ENCODE measurements at regions not wholly inside any gene's neighbourhood (a gene's known extent, or its start where the extent isn't known, plus 50 kb on each side); places are given as distances from the start of the nearest gene placed in this dataset.
"Not testable (repeated sequence)": the region's sequence is repeated elsewhere in the genome, so short reads cannot be mapped to it uniquely, and the experiment has no call there.

DNA sequence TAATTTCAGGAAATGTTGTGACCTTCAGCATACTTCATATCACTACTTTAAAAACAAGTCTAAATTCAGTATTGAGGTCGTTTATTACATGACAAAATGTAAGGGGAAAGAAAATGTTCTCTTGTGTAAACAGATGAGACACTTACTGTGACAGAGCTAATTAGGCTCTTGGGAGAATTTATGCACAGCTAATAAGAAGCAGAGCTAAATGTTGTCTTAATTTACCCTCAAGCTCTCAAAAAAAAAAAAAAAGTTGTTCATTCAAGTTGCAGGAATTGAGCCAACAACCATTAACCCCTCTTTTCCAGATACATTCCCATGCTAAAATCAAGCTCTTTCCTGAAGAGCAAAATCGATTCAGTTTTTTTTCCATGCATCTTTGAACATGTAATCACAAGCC is 1419.4 kb downstream of the FSCB start:
- POLR2A ChIA-PET: no interaction called here
- H3K9me3 ChIP-seq (ENCODE audit: control insufficient read depth, insufficient read depth, low read depth, low read length): no peaks in the 10 kb centered on the region

DNA sequence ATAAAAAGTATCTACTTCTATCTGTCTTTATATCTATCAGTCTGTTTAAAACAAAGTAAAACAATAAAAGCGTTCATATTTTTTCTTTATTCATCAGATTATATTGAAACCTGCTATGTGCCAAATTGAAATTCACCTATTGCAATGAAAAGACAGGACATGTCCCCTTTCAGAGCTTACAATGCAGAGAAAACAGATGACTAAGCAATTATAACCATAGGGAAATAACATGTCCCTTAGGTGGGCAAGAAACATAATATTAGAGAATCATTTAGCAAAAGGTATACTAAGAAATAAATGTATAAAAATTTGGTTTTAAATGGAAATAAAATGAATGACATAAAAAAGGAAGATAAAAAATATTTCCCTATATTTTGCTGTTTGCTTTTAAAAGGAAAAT is 1421.3 kb downstream of the FSCB start:
- H3K36me3 ChIP-seq (ENCODE audit: control insufficient read depth in 2 of 2, insufficient read depth in 1 of 2, low read length in 2 of 2): no peaks in the 10 kb centered on the region
- POLR2A ChIA-PET: no interaction called here
- H3K4me3 ChIP-seq (ENCODE audit: low read depth, low read length): no peak overlapping the region
- TF ChIP-seq ZNF335 (tag by site-specific recombination; conservative IDR thresholded peaks at IDR 0.05) (no peak), SETDB1 (IDR thresholded peaks at IDR 0.05; ENCODE audit: insufficient read length, low read length) (no peak), MYNN (tag by site-specific recombination; IDR thresholded peaks at IDR 0.05; ENCODE audit: borderline replicate concordance) (no peak), ZNF623 (tag by site-specific recombination; IDR thresholded peaks at IDR 0.05) (no peak), ZNF549 (tag by site-specific recombination; IDR thresholded peaks at IDR 0.05) (no peak), ZSCAN16 (tag by site-specific recombination; IDR thresholded peaks at IDR 0.05) (no peak), OSR2 (tag by site-specific recombination; IDR thresholded peaks at IDR 0.05) (no peak), PRDM1 (tag by site-specific recombination; IDR thresholded peaks at IDR 0.05) (no peak)
- TF ChIP-seq, protein P1, sequence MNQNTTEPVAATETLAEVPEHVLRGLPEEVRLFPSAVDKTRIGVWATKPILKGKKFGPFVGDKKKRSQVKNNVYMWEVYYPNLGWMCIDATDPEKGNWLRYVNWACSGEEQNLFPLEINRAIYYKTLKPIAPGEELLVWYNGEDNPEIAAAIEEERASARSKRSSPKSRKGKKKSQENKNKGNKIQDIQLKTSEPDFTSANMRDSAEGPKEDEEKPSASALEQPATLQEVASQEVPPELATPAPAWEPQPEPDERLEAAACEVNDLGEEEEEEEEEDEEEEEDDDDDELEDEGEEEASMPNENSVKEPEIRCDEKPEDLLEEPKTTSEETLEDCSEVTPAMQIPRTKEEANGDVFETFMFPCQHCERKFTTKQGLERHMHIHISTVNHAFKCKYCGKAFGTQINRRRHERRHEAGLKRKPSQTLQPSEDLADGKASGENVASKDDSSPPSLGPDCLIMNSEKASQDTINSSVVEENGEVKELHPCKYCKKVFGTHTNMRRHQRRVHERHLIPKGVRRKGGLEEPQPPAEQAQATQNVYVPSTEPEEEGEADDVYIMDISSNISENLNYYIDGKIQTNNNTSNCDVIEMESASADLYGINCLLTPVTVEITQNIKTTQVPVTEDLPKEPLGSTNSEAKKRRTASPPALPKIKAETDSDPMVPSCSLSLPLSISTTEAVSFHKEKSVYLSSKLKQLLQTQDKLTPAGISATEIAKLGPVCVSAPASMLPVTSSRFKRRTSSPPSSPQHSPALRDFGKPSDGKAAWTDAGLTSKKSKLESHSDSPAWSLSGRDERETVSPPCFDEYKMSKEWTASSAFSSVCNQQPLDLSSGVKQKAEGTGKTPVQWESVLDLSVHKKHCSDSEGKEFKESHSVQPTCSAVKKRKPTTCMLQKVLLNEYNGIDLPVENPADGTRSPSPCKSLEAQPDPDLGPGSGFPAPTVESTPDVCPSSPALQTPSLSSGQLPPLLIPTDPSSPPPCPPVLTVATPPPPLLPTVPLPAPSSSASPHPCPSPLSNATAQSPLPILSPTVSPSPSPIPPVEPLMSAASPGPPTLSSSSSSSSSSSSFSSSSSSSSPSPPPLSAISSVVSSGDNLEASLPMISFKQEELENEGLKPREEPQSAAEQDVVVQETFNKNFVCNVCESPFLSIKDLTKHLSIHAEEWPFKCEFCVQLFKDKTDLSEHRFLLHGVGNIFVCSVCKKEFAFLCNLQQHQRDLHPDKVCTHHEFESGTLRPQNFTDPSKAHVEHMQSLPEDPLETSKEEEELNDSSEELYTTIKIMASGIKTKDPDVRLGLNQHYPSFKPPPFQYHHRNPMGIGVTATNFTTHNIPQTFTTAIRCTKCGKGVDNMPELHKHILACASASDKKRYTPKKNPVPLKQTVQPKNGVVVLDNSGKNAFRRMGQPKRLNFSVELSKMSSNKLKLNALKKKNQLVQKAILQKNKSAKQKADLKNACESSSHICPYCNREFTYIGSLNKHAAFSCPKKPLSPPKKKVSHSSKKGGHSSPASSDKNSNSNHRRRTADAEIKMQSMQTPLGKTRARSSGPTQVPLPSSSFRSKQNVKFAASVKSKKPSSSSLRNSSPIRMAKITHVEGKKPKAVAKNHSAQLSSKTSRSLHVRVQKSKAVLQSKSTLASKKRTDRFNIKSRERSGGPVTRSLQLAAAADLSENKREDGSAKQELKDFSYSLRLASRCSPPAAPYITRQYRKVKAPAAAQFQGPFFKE (tag by site-specific recombination; IDR thresholded peaks at IDR 0.05; ENCODE audit: borderline replicate concordance): no peak
- no peaks in the 10 kb centered on the region for H3K4me1 ChIP-seq (ENCODE audit: control insufficient read depth, insufficient read depth, low read length)
- H3K27ac ChIP-seq (ENCODE audit: extremely low read depth, low read depth, low read length): no peak overlapping the region
- CTCF ChIA-PET: no interaction called here
- H3K9me3 ChIP-seq (ENCODE audit: control insufficient read depth, insufficient read depth, low read depth, low read length): no peaks in the 10 kb centered on the region

More for the DNA sequence above, 1419.4 kb downstream of the FSCB start:
- H3K36me3 ChIP-seq (ENCODE audit: control insufficient read depth in 2 of 2, insufficient read depth in 1 of 2, low read length in 2 of 2): no peaks in the 10 kb centered on the region
- no peak overlapping the region for H3K27ac ChIP-seq (ENCODE audit: extremely low read depth, low read depth, low read length)
- H3K4me3 ChIP-seq (ENCODE audit: low read depth, low read length): no peak overlapping the region
- H3K4me1 ChIP-seq (ENCODE audit: control insufficient read depth, insufficient read depth, low read length): no peaks in the 10 kb centered on the region
- CTCF ChIA-PET: interaction anchor here (0.6 to 0.7 kb wide), 2 partner anchors 141 to 319 kb away, joined by 5 to 6 read pairs; no protein-coding TSS in a partner anchor
- no peak for TF ChIP-seq OSR2 (tag by site-specific recombination; IDR thresholded peaks at IDR 0.05)
- no peak for TF ChIP-seq ZNF121 (tag by site-specific recombination; IDR thresholded peaks at IDR 0.05)
- no peak for TF ChIP-seq ZBTB8A (tag by site-specific recombination; IDR thresholded peaks at IDR 0.05)
- TF ChIP-seq ZNF404 (tag by site-specific recombination; IDR thresholded peaks at IDR 0.05): no peak
- TF ChIP-seq KLF9 (tag by site-specific recombination; IDR thresholded peaks at IDR 0.05; ENCODE audit: low read depth): no peak

DNA sequence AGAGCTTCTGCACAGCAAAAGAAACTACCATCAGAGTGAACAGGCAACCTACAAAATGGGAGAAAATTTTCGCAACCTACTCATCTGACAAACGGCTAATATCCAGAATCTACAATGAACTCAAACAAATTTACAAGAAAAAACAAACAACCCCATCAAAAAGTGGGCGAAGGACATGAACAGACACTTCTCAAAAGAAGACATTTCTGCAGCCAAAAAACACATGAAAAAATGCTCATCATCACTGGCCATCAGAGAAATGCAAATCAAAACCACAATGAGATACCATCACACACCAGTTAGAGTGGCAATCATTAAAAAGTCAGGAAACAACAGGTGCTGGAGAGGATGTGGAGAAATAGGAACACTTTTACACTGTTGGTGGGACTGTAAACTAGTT is 1439.7 kb downstream of the FSCB start:
- H3K27ac ChIP-seq (ENCODE audit: extremely low read depth, low read depth, low read length); POLR2A ChIA-PET; H3K9me3 ChIP-seq (ENCODE audit: control insufficient read depth, insufficient read depth, low read depth, low read length); CTCF ChIA-PET; H3K4me1 ChIP-seq (ENCODE audit: control insufficient read depth, insufficient read depth, low read length); H3K4me3 ChIP-seq (ENCODE audit: low read depth, low read length); H3K36me3 ChIP-seq (ENCODE audit: control insufficient read depth in 2 of 2, insufficient read depth in 1 of 2, low read length in 2 of 2): not testable (repeated sequence)

DNA sequence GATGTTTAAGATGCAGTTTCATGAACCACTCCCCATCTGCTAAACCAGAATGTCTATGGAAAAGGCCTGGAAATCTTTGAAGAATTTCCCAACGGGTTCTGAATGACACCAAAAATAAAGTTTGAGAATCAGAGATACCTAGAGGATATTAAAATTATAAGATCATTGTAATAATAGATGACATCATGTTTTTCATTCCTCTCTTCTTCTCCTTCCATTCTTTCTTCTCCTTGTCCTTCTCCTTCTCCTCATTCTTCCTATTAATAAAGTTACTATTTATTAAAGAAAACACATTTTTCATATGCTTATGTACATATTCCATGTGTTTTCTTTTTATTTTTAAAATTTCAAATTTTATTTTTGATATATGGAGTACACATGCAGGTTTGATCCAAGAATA is 1449.4 kb downstream of the LRFN5 start:
- H3K4me3 ChIP-seq (ENCODE audit: low read depth, low read length): no peak overlapping the region
- no peak overlapping the region for H3K27ac ChIP-seq (ENCODE audit: extremely low read depth, low read depth, low read length)
- H3K36me3 ChIP-seq (ENCODE audit: control insufficient read depth in 2 of 2, insufficient read depth in 1 of 2, low read length in 2 of 2): no peaks in the 10 kb centered on the region
- no peaks in the 10 kb centered on the region for H3K9me3 ChIP-seq (ENCODE audit: control insufficient read depth, insufficient read depth, low read depth, low read length)
- no peaks in the 10 kb centered on the region for H3K4me1 ChIP-seq (ENCODE audit: control insufficient read depth, insufficient read depth, low read length)
- CTCF ChIA-PET: no interaction called here
- POLR2A ChIA-PET: no interaction called here
- TF ChIP-seq KLF10 (tag by site-specific recombination; IDR thresholded peaks at IDR 0.05) (no peak), ZNF48 (tag by site-specific recombination; IDR thresholded peaks at IDR 0.05) (no peak), ZIC2 (tag by site-specific recombination; IDR thresholded peaks at IDR 0.05) (no peak)
- TF ChIP-seq, protein P2, sequence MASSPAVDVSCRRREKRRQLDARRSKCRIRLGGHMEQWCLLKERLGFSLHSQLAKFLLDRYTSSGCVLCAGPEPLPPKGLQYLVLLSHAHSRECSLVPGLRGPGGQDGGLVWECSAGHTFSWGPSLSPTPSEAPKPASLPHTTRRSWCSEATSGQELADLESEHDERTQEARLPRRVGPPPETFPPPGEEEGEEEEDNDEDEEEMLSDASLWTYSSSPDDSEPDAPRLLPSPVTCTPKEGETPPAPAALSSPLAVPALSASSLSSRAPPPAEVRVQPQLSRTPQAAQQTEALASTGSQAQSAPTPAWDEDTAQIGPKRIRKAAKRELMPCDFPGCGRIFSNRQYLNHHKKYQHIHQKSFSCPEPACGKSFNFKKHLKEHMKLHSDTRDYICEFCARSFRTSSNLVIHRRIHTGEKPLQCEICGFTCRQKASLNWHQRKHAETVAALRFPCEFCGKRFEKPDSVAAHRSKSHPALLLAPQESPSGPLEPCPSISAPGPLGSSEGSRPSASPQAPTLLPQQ (tag by site-specific recombination; IDR thresholded peaks at IDR 0.05): no peak

All from HEK293 (cell line).